ENCODE measurements at regions not wholly inside any gene's neighbourhood (a gene's known extent, or its start where the extent isn't known, plus 50 kb on each side); places are given as distances from the start of the nearest gene placed in this dataset.

- TF ChIP-seq YY1 (IDR thresholded peaks at IDR 0.05; ENCODE audit: low read depth), result no peak
- TF ChIP-seq CREB1 (IDR thresholded peaks at IDR 0.05; ENCODE audit: low read depth), result no peak
- no peak for TF ChIP-seq CEBPB (IDR thresholded peaks at IDR 0.05)
- TF ChIP-seq TEAD4 (IDR thresholded peaks at IDR 0.05), result no peak
- TF ChIP-seq ZBTB7A (IDR thresholded peaks at IDR 0.05; ENCODE audit: low read depth), result no peak
- TF ChIP-seq FOXM1 (IDR thresholded peaks at IDR 0.05; ENCODE audit: borderline replicate concordance, low read depth), result no peak
- no peak for TF ChIP-seq USF1 (IDR thresholded peaks at IDR 0.05)
- TF ChIP-seq MAX (IDR thresholded peaks at IDR 0.05), result no peak
- no peak for TF ChIP-seq TAF1 (IDR thresholded peaks at IDR 0.05; ENCODE audit: low read depth)
- no peak for TF ChIP-seq RAD21 (IDR thresholded peaks at IDR 0.05; ENCODE audit: low read depth)
- no peak for TF ChIP-seq TCF12 (IDR thresholded peaks at IDR 0.05; ENCODE audit: low read depth)
- no peak for TF ChIP-seq EP300 (IDR thresholded peaks at IDR 0.05; ENCODE audit: borderline replicate concordance)
- TF ChIP-seq REST (IDR thresholded peaks at IDR 0.05; ENCODE audit: low read depth), result no peak
- TF ChIP-seq NFIC (IDR thresholded peaks at IDR 0.05), result no peak
These were observed 93.6 kb upstream of the AGBL1 start for GRCh38 chr15:85986116-85986515.

DNA sequence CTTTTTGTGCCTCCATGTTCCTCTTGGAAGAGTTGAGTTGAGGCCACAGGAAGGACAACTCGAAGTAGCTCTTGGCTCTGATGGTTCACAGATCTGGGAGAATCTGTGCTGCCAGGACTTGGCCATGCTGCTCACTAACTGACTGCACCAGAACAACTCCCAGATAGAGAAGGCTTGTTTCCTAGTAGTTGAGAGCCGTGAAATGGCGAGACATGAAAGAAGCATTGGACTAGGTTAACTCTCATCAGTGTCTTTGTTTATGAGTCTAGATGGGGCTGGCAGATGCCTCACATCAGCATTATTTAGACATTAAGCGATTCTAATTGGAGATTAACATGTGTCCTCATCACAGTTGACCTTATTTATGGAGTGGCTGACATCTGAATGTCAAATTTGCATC, 92.9 kb upstream of the AGBL1 start:
- no peak for TF ChIP-seq CREB1 (IDR thresholded peaks at IDR 0.05; ENCODE audit: low read depth)
- TF ChIP-seq EP300 (IDR thresholded peaks at IDR 0.05; ENCODE audit: borderline replicate concordance), result no peak
- no peak for TF ChIP-seq FOXM1 (IDR thresholded peaks at IDR 0.05; ENCODE audit: borderline replicate concordance, low read depth)
- TF ChIP-seq TCF12 (IDR thresholded peaks at IDR 0.05; ENCODE audit: low read depth), result no peak
- TF ChIP-seq NFIC (IDR thresholded peaks at IDR 0.05), result no peak
- TF ChIP-seq ZBTB7A (IDR thresholded peaks at IDR 0.05; ENCODE audit: low read depth), result no peak
- no peak for TF ChIP-seq MAX (IDR thresholded peaks at IDR 0.05)
- TF ChIP-seq EGR1 (IDR thresholded peaks at IDR 0.05), result no peak
- no peak for TF ChIP-seq TEAD4 (IDR thresholded peaks at IDR 0.05)
- no peak for TF ChIP-seq RAD21 (IDR thresholded peaks at IDR 0.05; ENCODE audit: low read depth)
- TF ChIP-seq USF1 (IDR thresholded peaks at IDR 0.05), result no peak

GRCh38 chr15:85988741-85989140, 90.9 kb upstream of the AGBL1 start:
- TF ChIP-seq NFIC (IDR thresholded peaks at IDR 0.05) (no peak), USF1 (IDR thresholded peaks at IDR 0.05) (no peak), RAD21 (IDR thresholded peaks at IDR 0.05; ENCODE audit: low read depth) (no peak), TAF1 (IDR thresholded peaks at IDR 0.05; ENCODE audit: low read depth) (no peak), FOXM1 (IDR thresholded peaks at IDR 0.05; ENCODE audit: borderline replicate concordance, low read depth) (no peak), TCF12 (IDR thresholded peaks at IDR 0.05; ENCODE audit: low read depth) (no peak), YY1 (IDR thresholded peaks at IDR 0.05; ENCODE audit: low read depth) (no peak), REST (IDR thresholded peaks at IDR 0.05; ENCODE audit: low read depth) (no peak)

DNA sequence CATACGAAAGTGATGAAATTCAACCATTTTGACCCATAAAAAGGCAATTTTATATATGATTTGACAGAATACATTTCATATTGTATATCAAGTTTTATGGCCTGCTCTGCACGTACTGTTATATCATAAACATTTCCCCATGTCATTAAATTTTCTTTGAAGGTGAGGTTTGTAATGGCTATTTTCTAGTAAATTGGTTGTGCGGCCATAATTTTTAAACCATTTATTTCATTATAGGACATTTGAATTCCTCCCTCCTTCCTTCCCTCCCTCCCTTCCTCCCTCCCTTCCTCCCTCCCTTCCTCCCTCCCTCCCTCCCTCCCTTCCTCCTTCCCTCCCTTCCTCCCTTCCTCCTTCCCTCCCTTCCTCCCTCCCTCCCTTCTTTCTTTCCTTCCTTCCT, 87.4 kb upstream of the AGBL1 start:
- TF ChIP-seq RAD21 (IDR thresholded peaks at IDR 0.05; ENCODE audit: low read depth) (no peak), TEAD4 (IDR thresholded peaks at IDR 0.05) (no peak), MAX (IDR thresholded peaks at IDR 0.05) (no peak), REST (IDR thresholded peaks at IDR 0.05; ENCODE audit: low read depth) (no peak), EGR1 (IDR thresholded peaks at IDR 0.05) (no peak), EP300 (IDR thresholded peaks at IDR 0.05; ENCODE audit: borderline replicate concordance) (no peak), NFIC (IDR thresholded peaks at IDR 0.05) (no peak), YY1 (IDR thresholded peaks at IDR 0.05; ENCODE audit: low read depth) (no peak), TAF1 (IDR thresholded peaks at IDR 0.05; ENCODE audit: low read depth) (no peak), ZBTB7A (IDR thresholded peaks at IDR 0.05; ENCODE audit: low read depth) (no peak), FOXM1 (IDR thresholded peaks at IDR 0.05; ENCODE audit: borderline replicate concordance, low read depth) (no peak), TCF12 (IDR thresholded peaks at IDR 0.05; ENCODE audit: low read depth) (no peak)

All from Ishikawa (cell line).